ENCODE measurements at regions not wholly inside any gene's neighbourhood (a gene's known extent, or its start where the extent isn't known, plus 50 kb on each side); places are given as distances from the start of the nearest gene placed in this dataset.
"Not testable (repeated sequence)": the region's sequence is repeated elsewhere in the genome, so short reads cannot be mapped to it uniquely, and the experiment has no call there.

- Histone ChIP-seq H3K36me3 (ENCODE audit: control insufficient read depth, insufficient read depth, low read length) (no peaks in the 10 kb centered on the region), H3K4me3 (ENCODE audit: low read depth, low read length) (no peak overlapping the region), H3K27me3 (ENCODE audit: control insufficient read depth, insufficient read depth, low read length) (no peaks in the 10 kb centered on the region)
- TF ChIP-seq, protein P1, sequence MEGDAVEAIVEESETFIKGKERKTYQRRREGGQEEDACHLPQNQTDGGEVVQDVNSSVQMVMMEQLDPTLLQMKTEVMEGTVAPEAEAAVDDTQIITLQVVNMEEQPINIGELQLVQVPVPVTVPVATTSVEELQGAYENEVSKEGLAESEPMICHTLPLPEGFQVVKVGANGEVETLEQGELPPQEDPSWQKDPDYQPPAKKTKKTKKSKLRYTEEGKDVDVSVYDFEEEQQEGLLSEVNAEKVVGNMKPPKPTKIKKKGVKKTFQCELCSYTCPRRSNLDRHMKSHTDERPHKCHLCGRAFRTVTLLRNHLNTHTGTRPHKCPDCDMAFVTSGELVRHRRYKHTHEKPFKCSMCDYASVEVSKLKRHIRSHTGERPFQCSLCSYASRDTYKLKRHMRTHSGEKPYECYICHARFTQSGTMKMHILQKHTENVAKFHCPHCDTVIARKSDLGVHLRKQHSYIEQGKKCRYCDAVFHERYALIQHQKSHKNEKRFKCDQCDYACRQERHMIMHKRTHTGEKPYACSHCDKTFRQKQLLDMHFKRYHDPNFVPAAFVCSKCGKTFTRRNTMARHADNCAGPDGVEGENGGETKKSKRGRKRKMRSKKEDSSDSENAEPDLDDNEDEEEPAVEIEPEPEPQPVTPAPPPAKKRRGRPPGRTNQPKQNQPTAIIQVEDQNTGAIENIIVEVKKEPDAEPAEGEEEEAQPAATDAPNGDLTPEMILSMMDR (IDR thresholded peaks at IDR 0.05; ENCODE audit: insufficient read depth, low read length, poor library complexity, severe bottlenecking): no peak
- no peak for DNase-seq (ENCODE audit: low read depth)
Observed at GRCh38 chr3:26505399-26505798, 117.2 kb upstream of the LRRC3B start.

- not testable (repeated sequence) for H3K27me3 ChIP-seq (ENCODE audit: control insufficient read depth, insufficient read depth, low read length); H3K36me3 ChIP-seq (ENCODE audit: control insufficient read depth, insufficient read depth, low read length); DNase-seq (ENCODE audit: low read depth); H3K4me3 ChIP-seq (ENCODE audit: low read depth, low read length)
Observed at GRCh38 chr3:26514445-26515029, 108.0 kb upstream of the LRRC3B start.

DNA sequence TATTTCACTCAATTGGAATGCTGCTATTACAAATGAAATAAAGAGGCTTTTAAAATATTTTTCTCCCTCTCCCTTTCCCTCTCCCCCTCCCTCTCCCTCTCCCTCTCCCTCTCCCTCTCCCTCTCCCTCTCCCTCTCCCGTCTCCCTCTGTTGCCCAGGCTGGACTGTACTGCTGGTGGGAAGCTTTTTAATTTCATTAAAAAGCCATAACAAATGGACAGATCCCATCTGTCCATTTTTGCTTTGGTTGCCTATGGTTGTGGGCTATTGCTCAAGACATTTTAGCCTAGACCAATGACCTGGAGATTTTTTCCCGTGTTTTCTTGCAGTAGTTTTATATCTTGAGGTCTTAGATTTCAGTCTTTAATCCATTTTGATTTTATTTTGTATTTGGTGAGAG, 107.2 kb upstream of the LRRC3B start:
- DNase-seq (ENCODE audit: low read depth): no peak
- Histone ChIP-seq H3K36me3 (ENCODE audit: control insufficient read depth, insufficient read depth, low read length) (no peaks in the 10 kb centered on the region), H3K4me3 (ENCODE audit: low read depth, low read length) (no peak overlapping the region), H3K27me3 (ENCODE audit: control insufficient read depth, insufficient read depth, low read length) (no peaks in the 10 kb centered on the region)
- TF ChIP-seq, protein P1 (IDR thresholded peaks at IDR 0.05; ENCODE audit: insufficient read depth, low read length, poor library complexity, severe bottlenecking): no peak

- Histone ChIP-seq H3K27me3 (ENCODE audit: control insufficient read depth, insufficient read depth, low read length) (no peaks in the 10 kb centered on the region), H3K4me3 (ENCODE audit: low read depth, low read length) (no peak overlapping the region), H3K36me3 (ENCODE audit: control insufficient read depth, insufficient read depth, low read length) (no peaks in the 10 kb centered on the region)
- TF ChIP-seq, protein P1 (IDR thresholded peaks at IDR 0.05; ENCODE audit: insufficient read depth, low read length, poor library complexity, severe bottlenecking): no peak
- DNase-seq (ENCODE audit: low read depth): no peak
Observed at GRCh38 chr3:26521261-26521660, 101.3 kb upstream of the LRRC3B start.

DNA sequence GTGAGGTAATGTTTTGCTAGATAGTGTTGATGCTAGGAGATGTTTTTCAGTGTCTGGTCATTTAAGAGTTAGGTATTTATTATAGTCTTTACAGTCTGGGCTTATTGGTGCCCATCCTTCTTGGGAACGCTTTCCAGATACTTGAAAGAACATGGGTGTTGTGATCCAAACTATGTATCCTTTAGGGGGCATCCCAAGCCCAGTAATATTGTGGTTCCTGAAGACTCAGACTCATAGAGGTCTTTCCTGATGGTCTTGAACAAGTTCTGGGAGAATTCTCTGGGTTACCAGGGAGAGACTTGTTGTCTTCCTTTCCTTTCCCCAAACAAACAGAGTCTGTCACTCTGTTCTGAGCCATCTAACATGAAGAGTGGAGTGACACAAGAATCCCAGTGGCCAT, 99.7 kb upstream of the LRRC3B start:
- no peak overlapping the region for H3K4me3 ChIP-seq (ENCODE audit: low read depth, low read length)
- TF ChIP-seq, protein P1 (IDR thresholded peaks at IDR 0.05; ENCODE audit: insufficient read depth, low read length, poor library complexity, severe bottlenecking): no peak
- H3K36me3 ChIP-seq (ENCODE audit: control insufficient read depth, insufficient read depth, low read length): no peaks in the 10 kb centered on the region
- no peak for DNase-seq (ENCODE audit: low read depth)
- H3K27me3 ChIP-seq (ENCODE audit: control insufficient read depth, insufficient read depth, low read length): no peaks in the 10 kb centered on the region

DNA sequence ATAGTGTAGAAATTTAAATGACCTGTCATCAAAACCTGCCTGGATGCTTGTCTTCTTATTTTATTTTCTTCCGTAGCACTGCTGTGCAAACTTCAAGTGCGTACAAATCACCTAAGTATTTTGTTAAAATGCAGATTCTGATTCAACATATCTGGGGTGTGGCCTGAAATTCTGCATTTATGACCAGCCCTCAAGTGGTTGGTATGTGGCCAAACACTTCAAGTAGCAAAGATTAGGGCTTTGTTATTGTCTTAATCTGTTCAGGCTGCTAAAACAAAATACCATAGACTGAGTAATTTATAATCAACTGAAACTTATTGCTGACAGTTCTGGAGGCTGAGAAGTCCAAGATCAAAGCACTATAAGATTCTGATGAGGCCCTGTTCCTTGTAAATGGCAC, 97.6 kb upstream of the LRRC3B start:
- TF ChIP-seq, protein P1 (IDR thresholded peaks at IDR 0.05; ENCODE audit: insufficient read depth, low read length, poor library complexity, severe bottlenecking): no peak
- Histone ChIP-seq H3K4me3 (ENCODE audit: low read depth, low read length) (no peak overlapping the region), H3K36me3 (ENCODE audit: control insufficient read depth, insufficient read depth, low read length) (no peaks in the 10 kb centered on the region), H3K27me3 (ENCODE audit: control insufficient read depth, insufficient read depth, low read length) (no peaks in the 10 kb centered on the region)
- DNase-seq (ENCODE audit: low read depth): no peak
